ENCODE measurements at regions not wholly inside any gene's neighbourhood (a gene's known extent, or its start where the extent isn't known, plus 50 kb on each side); places are given as distances from the start of the nearest gene placed in this dataset.

- no peaks in the 10 kb centered on the region for H3K27me3 ChIP-seq (ENCODE audit: control insufficient read depth in 4 of 4, insufficient read depth in 4 of 4, low read length in 3 of 4)
- no peaks in the 10 kb centered on the region for H3K9me3 ChIP-seq (ENCODE audit: control insufficient read depth in 4 of 4, low read length in 3 of 4)
- DNase-seq (ENCODE audit: low spot score), result no peak
- TF ChIP-seq HNF4G (IDR thresholded peaks at IDR 0.05) (no peak), ATF3 (IDR thresholded peaks at IDR 0.05) (no peak), CTCF (IDR thresholded peaks at IDR 0.05; ENCODE audit: low read depth, low read length, missing input control) (no peak), FOXA1 (IDR thresholded peaks at IDR 0.05) (no peak), REST (IDR thresholded peaks at IDR 0.05) (no peak), NR2F2 (IDR thresholded peaks at IDR 0.05) (no peak), RXRA (IDR thresholded peaks at IDR 0.05) (no peak), GABPA (IDR thresholded peaks at IDR 0.05 in 1 of 2, conservative IDR thresholded peaks at IDR 0.05 in 1 of 2) (no peak), FOXA2 (IDR thresholded peaks at IDR 0.05) (no peak), SP1 (IDR thresholded peaks at IDR 0.05) (no peak), RAD21 (IDR thresholded peaks at IDR 0.05) (no peak), HNF4A (conservative IDR thresholded peaks at IDR 0.05) (no peak), ZBTB33 (IDR thresholded peaks at IDR 0.05) (no peak), JUND (IDR thresholded peaks at IDR 0.05) (no peak), MAX (IDR thresholded peaks at IDR 0.05) (no peak), TAF1 (conservative IDR thresholded peaks at IDR 0.05) (no peak), YY1 (IDR thresholded peaks at IDR 0.05) (no peak), EGR1 (IDR thresholded peaks at IDR 0.05; ENCODE audit: low read depth in 2 of 2) (no peak)
- no peaks in the 10 kb centered on the region for H3K4me1 ChIP-seq (ENCODE audit: control insufficient read depth in 4 of 4, insufficient read depth in 4 of 4, low read length in 3 of 4)
- no peak overlapping the region for H3K9ac ChIP-seq (ENCODE audit: low read depth in 1 of 2, low read length in 2 of 2)
- no peak overlapping the region for H3K4me3 ChIP-seq (ENCODE audit: low read depth in 1 of 3, low read length in 3 of 3)
- no peak overlapping the region for H3K27ac ChIP-seq (ENCODE audit: low read depth in 1 of 2, low read length in 2 of 2)
- H3K36me3 ChIP-seq (ENCODE audit: control insufficient read depth in 4 of 4, insufficient read depth in 3 of 4, low read depth in 1 of 4, low read length in 3 of 4), result no peaks in the 10 kb centered on the region
- 62% methylated on average over 1 of the region's 1 CpG for WGBS
Observed at GRCh38 chr2:33927756-33928155, 328.7 kb upstream of the FAM98A start.
